ENCODE measurements at regions not wholly inside any gene's neighbourhood (a gene's known extent, or its start where the extent isn't known, plus 50 kb on each side); places are given as distances from the start of the nearest gene placed in this dataset.
A peak's percentile ranks its signal among the peaks of the same experiment; 100 is the strongest.

DNA sequence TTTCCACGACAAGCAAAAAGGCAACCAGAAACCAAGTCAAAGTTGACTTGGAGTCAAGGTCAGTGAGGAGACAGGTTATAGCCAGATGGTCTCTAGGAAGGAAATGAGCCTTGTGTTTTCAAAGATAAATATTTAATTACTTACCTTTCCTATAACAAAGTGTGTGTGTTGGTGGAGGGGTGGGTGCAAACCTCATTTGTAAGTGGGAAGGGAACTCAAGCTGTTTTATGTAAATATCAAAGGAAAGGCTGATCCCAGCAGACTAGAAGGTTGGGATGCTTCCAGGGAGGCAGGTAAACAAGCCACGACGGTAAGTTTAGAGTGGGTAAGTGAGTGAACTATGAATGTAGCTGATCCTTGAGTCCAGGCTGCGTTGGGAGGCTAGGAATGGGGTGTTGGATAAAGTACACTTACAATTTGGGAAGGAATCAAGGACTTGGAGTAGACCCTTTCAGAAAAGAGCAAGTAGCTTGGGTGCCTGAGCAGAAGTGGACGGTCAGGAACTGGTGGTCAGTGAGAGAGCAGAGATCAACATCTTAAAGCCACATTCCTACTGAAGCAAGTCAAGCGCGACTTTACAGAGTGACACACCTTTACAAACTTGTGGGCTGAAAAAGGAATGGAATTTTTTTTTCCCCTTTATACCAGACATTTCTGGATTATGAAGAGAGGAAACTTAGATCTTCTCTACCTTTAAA, 82.0 kb upstream of the TBL1XR1 start:
- Histone ChIP-seq H3F3A (ENCODE audit: low read depth) (no peaks in the 10 kb centered on the region), H3K27me3 (ENCODE audit: insufficient read depth, low read length, poor library complexity, severe bottlenecking) (no peaks in the 10 kb centered on the region), H3K9me3 (ENCODE audit: insufficient read depth, low read depth, low read length) (no peaks in the 10 kb centered on the region), H3K9ac (ENCODE audit: low read depth, low read length, poor library complexity, severe bottlenecking) (no peak overlapping the region), H4K20me1 (ENCODE audit: insufficient read depth, low read length, poor library complexity, severe bottlenecking) (no peaks in the 10 kb centered on the region), H3K9me2 (replicated peaks; ENCODE audit: low read depth, low read length) (no peaks in the 10 kb centered on the region), H3K79me2 (ENCODE audit: insufficient read depth, low read length) (no peaks in the 10 kb centered on the region), H3K4me3 (ENCODE audit: low read length, poor library complexity, severe bottlenecking) (peak overlapping the region; percentile 41), H3K36me3 (ENCODE audit: insufficient read depth, low read length) (no peaks in the 10 kb centered on the region), H2AFZ (ENCODE audit: low read length) (no peak overlapping the region), H3K4me1 (ENCODE audit: insufficient read depth, low read length, poor library complexity, severe bottlenecking) (peaks cover 49% of the 10 kb centered on the region), H3K4me2 (ENCODE audit: low read depth, low read length, poor library complexity, severe bottlenecking) (peak overlapping the region; percentile 48)
- no peak for TF ChIP-seq EZH2phosphoT487 (IDR thresholded peaks at IDR 0.05; ENCODE audit: borderline replicate concordance)
- TF ChIP-seq, protein P1, sequence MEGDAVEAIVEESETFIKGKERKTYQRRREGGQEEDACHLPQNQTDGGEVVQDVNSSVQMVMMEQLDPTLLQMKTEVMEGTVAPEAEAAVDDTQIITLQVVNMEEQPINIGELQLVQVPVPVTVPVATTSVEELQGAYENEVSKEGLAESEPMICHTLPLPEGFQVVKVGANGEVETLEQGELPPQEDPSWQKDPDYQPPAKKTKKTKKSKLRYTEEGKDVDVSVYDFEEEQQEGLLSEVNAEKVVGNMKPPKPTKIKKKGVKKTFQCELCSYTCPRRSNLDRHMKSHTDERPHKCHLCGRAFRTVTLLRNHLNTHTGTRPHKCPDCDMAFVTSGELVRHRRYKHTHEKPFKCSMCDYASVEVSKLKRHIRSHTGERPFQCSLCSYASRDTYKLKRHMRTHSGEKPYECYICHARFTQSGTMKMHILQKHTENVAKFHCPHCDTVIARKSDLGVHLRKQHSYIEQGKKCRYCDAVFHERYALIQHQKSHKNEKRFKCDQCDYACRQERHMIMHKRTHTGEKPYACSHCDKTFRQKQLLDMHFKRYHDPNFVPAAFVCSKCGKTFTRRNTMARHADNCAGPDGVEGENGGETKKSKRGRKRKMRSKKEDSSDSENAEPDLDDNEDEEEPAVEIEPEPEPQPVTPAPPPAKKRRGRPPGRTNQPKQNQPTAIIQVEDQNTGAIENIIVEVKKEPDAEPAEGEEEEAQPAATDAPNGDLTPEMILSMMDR (conservative IDR thresholded peaks at IDR 0.05; ENCODE audit: low read length) = no peak

DNA sequence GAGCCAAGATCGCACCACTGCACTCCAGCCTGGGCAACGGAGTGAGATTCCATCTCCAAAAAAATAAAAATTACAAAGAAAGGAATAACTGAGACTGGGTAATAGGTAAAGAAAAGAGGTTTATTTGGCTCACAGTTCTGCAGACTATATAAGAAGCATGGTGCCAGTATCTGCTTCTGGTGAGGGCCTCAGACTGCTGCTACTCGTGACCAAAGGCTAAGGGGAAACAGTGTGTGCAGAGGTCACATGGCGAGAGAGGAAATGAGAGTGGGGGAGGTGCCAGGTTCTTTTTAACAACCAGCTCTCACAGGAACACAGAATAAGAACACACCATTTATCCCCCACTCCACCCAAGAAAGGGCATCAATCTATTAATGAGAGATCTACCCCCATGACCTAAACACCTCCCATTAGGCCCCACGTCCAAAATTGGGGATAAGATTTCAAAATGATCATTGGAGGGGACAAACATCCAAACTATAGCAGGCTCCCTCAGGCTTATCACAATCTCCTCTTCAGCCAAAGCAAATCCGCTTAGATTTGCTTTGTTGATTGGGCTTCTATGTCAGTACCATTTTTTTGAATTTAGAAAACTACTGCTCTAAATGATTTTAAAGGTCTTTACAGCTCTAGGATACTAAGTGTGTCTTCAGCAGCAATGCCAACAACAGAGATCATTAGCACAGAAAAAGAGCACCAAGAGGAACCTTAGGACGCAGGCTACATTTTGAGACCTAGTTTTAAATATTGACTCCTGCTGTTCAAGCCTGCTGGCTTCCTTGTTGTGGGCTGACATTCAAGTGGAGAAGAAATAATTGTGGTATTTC, 84.2 kb upstream of the TBL1XR1 start:
- no peaks in the 10 kb centered on the region for H3K9me2 ChIP-seq (replicated peaks; ENCODE audit: low read depth, low read length)
- TF ChIP-seq, protein P1 (conservative IDR thresholded peaks at IDR 0.05; ENCODE audit: low read length) = no peak
- TF ChIP-seq EZH2phosphoT487 (IDR thresholded peaks at IDR 0.05; ENCODE audit: borderline replicate concordance) = no peak
- peak overlapping the region; percentile 48 for H3K9ac ChIP-seq (ENCODE audit: low read depth, low read length, poor library complexity, severe bottlenecking)
- H4K20me1 ChIP-seq (ENCODE audit: insufficient read depth, low read length, poor library complexity, severe bottlenecking) = no peaks in the 10 kb centered on the region
- peak overlapping the region; percentile 57 for H2AFZ ChIP-seq (ENCODE audit: low read length)
- no peaks in the 10 kb centered on the region for H3K36me3 ChIP-seq (ENCODE audit: insufficient read depth, low read length)
- no peaks in the 10 kb centered on the region for H3K27me3 ChIP-seq (ENCODE audit: insufficient read depth, low read length, poor library complexity, severe bottlenecking)
- H3K4me2 ChIP-seq (ENCODE audit: low read depth, low read length, poor library complexity, severe bottlenecking) = peak overlapping the region; percentile 62
- no peaks in the 10 kb centered on the region for H3K79me2 ChIP-seq (ENCODE audit: insufficient read depth, low read length)
- peak overlapping the region; percentile 25 for H3K4me3 ChIP-seq (ENCODE audit: low read length, poor library complexity, severe bottlenecking)
- peaks cover 51% of the 10 kb centered on the region for H3K4me1 ChIP-seq (ENCODE audit: insufficient read depth, low read length, poor library complexity, severe bottlenecking)
- H3F3A ChIP-seq (ENCODE audit: low read depth) = no peaks in the 10 kb centered on the region
- H3K9me3 ChIP-seq (ENCODE audit: insufficient read depth, low read depth, low read length) = no peaks in the 10 kb centered on the region

DNA sequence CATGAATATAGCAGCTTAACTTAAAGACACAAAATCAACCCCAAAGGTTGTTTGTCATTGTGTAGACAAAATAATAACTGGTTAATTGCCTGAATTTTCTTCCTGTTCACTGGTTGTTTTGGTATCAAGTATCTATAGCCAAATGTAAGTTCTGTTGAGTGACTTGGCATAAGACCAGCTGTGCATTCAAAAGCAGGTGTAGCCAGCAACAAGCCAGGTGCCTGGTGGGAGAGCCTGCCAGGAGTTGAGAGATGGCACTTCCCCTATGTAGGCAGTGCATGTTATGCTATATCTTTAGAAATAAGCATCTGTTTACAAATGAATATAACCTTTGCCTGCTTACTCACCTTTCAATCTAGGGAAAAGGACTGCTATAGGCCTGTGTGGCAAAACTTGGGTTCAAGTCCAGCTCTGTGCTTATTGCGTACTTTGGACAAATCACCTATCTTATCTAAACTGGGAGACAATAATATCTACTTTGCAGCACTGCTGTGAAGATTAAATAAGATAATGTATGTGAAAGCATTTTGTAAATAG, 84.9 kb upstream of the TBL1XR1 start:
- H3K9ac ChIP-seq (ENCODE audit: low read depth, low read length, poor library complexity, severe bottlenecking) = peak overlapping the region; percentile 48
- H3F3A ChIP-seq (ENCODE audit: low read depth) = no peaks in the 10 kb centered on the region
- no peaks in the 10 kb centered on the region for H3K9me2 ChIP-seq (replicated peaks; ENCODE audit: low read depth, low read length)
- H3K4me3 ChIP-seq (ENCODE audit: low read length, poor library complexity, severe bottlenecking) = peak overlapping the region; percentile 25
- H3K4me1 ChIP-seq (ENCODE audit: insufficient read depth, low read length, poor library complexity, severe bottlenecking) = peaks cover 49% of the 10 kb centered on the region
- peak overlapping the region; percentile 62 for H3K4me2 ChIP-seq (ENCODE audit: low read depth, low read length, poor library complexity, severe bottlenecking)
- no peaks in the 10 kb centered on the region for H3K27me3 ChIP-seq (ENCODE audit: insufficient read depth, low read length, poor library complexity, severe bottlenecking)
- TF ChIP-seq, protein P1 (conservative IDR thresholded peaks at IDR 0.05; ENCODE audit: low read length) = no peak
- TF ChIP-seq EZH2phosphoT487 (IDR thresholded peaks at IDR 0.05; ENCODE audit: borderline replicate concordance) = no peak
- peak overlapping the region; percentile 57; the same call in 1 of the 2 replicates for H2AFZ ChIP-seq (ENCODE audit: low read length)
- no peaks in the 10 kb centered on the region for H3K79me2 ChIP-seq (ENCODE audit: insufficient read depth, low read length)
- no peaks in the 10 kb centered on the region for H3K36me3 ChIP-seq (ENCODE audit: insufficient read depth, low read length)
- H3K9me3 ChIP-seq (ENCODE audit: insufficient read depth, low read depth, low read length) = no peaks in the 10 kb centered on the region
- no peaks in the 10 kb centered on the region for H4K20me1 ChIP-seq (ENCODE audit: insufficient read depth, low read length, poor library complexity, severe bottlenecking)

Measured in Loucy (cell line).